Spleen (tissue), 11 donors: ENCODE measurements at regions not wholly inside any gene's neighbourhood (a gene's known extent, or its start where the extent isn't known, plus 50 kb on each side); places are given as distances from the start of the nearest gene placed in this dataset.

Source experiments
- DNase-seq: peaks from one replicate; pipeline ENCODE4 v3.0.0-alpha.2; 2020
- H3K27ac ChIP-seq, 8 donors: fragments of 200-600 bp; sonication (generic) in 7 of 8; 1 replicate in 4 of 8; 2 replicates in 4 of 8; pipeline versions ENCODE4 v1.5.0 to v1.8.0; 2016 to 2021; ENCODE audit warnings: inconsistent platforms in 4 of 8, mild to moderate bottlenecking in 4 of 8, moderate library complexity in 1 of 8
- H3K27me3 ChIP-seq, 7 donors: fragments of 200-600 bp; sonication (generic) in 6 of 7; replicated peaks in 1 of 7; 1 replicate in 4 of 7; 2 replicates in 3 of 7; pipeline versions ENCODE4 v1.5.0 to v1.8.0; 2016 to 2021; ENCODE audit warnings: inconsistent platforms in 3 of 7, mild to moderate bottlenecking in 1 of 7
- H3K36me3 ChIP-seq, 6 donors: fragments of 200-600 bp; sonication (generic) in 5 of 6; 1 replicate in 4 of 6; 2 replicates in 2 of 6; pipeline versions ENCODE4 v1.5.0 to v1.8.0; 2016 to 2021; ENCODE audit warnings: inconsistent platforms in 2 of 6
- H3K4me1 ChIP-seq, 6 donors: fragments of 200-600 bp; sonication (generic) in 5 of 6; 1 replicate in 3 of 6; 2 replicates in 3 of 6; pipeline versions ENCODE4 v1.5.0 to v1.8.0; 2016 to 2021; ENCODE audit warnings: inconsistent platforms in 3 of 6
- H3K4me3 ChIP-seq, 8 donors: fragments of 200-600 bp; sonication (generic) in 7 of 8; 1 replicate in 4 of 8; 2 replicates in 4 of 8; pipeline versions ENCODE4 v1.5.0 to v1.8.0; 2016 to 2021; ENCODE audit warnings: inconsistent platforms in 4 of 8, mild to moderate bottlenecking in 4 of 8, moderate library complexity in 2 of 8
- H3K9me3 ChIP-seq, 8 donors: fragments of 200-600 bp; sonication (generic) in 7 of 8; 1 replicate in 4 of 8; 2 replicates in 4 of 8; pipeline versions ENCODE4 v1.5.0 to v1.8.0; 2016 to 2021; ENCODE audit warnings: inconsistent platforms in 4 of 8
- CTCF ChIP-seq, 11 experiments: fragments of 200-600 bp in 7 of 11; fragments of 450-650 bp in 4 of 11; sonication (generic) in 4 of 11; IDR thresholded peaks in 8 of 11; conservative IDR thresholded peaks in 3 of 11; 1 replicate in 7 of 11; 2 replicates in 4 of 11; pipeline versions ENCODE4 v1.4.0 to v1.8.0; 2016 to 2021; ENCODE audit warnings: antibody characterized with exemption in 11 of 11, inconsistent platforms in 4 of 11, mild to moderate bottlenecking in 1 of 11
- POLR2A ChIP-seq, 3 donors: fragments of 450-650 bp; IDR thresholded peaks; one replicate each; pipeline ENCODE4 v1.5.1; 2017; ENCODE audit warnings: antibody characterized with exemption in 3 of 3, mild to moderate bottlenecking in 1 of 3
- POLR2AphosphoS5 ChIP-seq, 3 donors: sonication (generic); formaldehyde crosslinking; IDR thresholded peaks; one replicate each; pipeline ENCODE4 v1.5.1; 2017; ENCODE audit warnings: antibody characterized with exemption in 3 of 3
- WGBS, 5 donors: extraction: QIAGEN DNeasy Blood & Tissue Kit in 3 of 5; methylation state at CpG; one replicate each; pipeline versions ENCODE4 v1.1.5 to v1.1.7; 2013 to 2018; 5-methylcytosine and 5-hydroxymethylcytosine counted together
- intact Hi-C: fragments of 100-400 bp; cut with DNase I; formaldehyde crosslinking; loops from one replicate; pipeline ENCODE4 v1.15.0; 2023; ENCODE audit warnings: low total_unique reads
- donor health status: healthy with polysubstance abuse.
- donor health status: DM: no; HTN: no; CAD: no; lungs with moderate emphysema.
- donor health status: DM: no; HTN: no; CAD: no.
- donor health status: Bipolar disorder and iron deficiency.
- donor health status: healthy.
- donor health status: DM: no; HTN: no; CAD: no.
- donor health status: DM: yes; HTN: yes; CAD: no.

DNA sequence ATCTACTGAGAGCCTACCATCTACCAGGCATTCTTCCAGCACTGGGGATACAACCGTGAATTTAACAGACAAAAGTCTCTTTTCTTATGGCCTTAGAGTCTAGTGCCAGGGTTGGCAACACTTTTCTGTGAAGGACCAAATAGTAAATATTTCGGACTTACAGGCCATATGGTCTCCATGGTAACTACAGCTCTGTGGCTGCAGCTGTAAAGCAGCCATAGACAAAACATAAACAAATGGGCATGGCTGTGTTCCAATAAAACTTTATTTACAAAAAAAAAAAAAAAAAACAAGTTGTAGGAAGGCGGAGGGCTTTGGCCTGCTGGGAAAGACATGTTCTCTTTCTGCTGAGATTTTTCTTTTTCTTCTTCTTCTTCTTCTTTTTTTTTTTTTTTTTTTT lies 98.7 kb downstream of the ABCC12 start:
- H3K27me3 ChIP-seq, result peaks cover 0 to 27% (median 0%) of the 10 kb centered on the region in 7 donors
- 84 to 88% (median 86%) methylated on average over 3 of the region's 3 CpGs for WGBS, 5 donors
- H3K27ac ChIP-seq, result no peak overlapping the region
- no peaks in the 10 kb centered on the region for H3K9me3 ChIP-seq
- no peaks in the 10 kb centered on the region for H3K36me3 ChIP-seq
- intact Hi-C loops, result no loop called here
- TF ChIP-seq POLR2A (IDR thresholded peaks at IDR 0.05), result no peak
- TF ChIP-seq POLR2AphosphoS5 (IDR thresholded peaks at IDR 0.05), result no peak
- TF ChIP-seq CTCF (IDR thresholded peaks at IDR 0.05 in 8 of 11, conservative IDR thresholded peaks at IDR 0.05 in 3 of 11), result no peak
- no peak overlapping the region for H3K4me3 ChIP-seq
- no peak for DNase-seq
- peaks cover 0 to 24% (median 8%) of the 10 kb centered on the region in 6 donors for H3K4me1 ChIP-seq

DNA sequence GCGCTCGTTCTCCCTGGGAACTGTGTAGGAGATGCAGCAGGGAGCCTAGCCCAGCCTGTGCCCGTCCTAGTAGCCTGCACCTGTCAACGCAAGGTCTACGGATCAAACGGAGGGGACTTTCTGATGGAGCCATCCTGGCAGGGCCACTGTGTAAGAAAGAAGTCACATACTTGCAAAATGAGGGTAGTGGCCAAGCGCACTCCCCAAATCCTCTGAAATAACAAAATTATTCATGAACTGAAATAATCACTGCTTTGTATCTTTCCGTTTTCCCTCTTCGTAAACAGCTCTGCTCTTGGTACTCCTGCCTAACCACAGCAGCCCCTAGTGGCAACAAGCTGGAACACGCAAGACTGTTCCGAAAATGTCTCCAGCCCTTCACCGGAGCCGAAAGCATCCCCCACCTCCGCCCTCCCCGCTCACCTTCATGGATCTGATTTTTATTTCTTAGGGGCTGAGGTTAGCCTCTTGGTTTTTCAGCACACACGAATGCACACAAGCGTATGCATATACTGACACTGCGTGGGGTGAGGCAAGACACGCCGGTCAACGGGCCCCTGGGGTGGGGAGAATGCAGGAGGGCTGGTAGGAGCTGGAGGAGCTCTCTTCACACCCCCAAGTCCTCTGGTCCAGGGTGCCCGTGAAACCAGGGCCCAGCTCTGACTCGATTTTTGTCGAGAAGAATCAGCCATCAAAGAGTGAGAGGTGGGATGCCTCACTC lies 100.8 kb downstream of the ABCC12 start:
- no peaks in the 10 kb centered on the region for H3K36me3 ChIP-seq
- DNase-seq, result no peak
- H3K27ac ChIP-seq, result peak overlapping the region in 5 of 8 donors; percentile 32 to 64 (median 48)
- H3K4me1 ChIP-seq, result peaks cover 0 to 24% (median 8%) of the 10 kb centered on the region in 6 donors
- TF ChIP-seq CTCF (IDR thresholded peaks at IDR 0.05 in 8 of 11, conservative IDR thresholded peaks at IDR 0.05 in 3 of 11), result peak; percentile 22 to 76 (median 60)
- no peak for TF ChIP-seq POLR2A (IDR thresholded peaks at IDR 0.05)
- no peak for TF ChIP-seq POLR2AphosphoS5 (IDR thresholded peaks at IDR 0.05)
- WGBS, 5 donors, result 33 to 35% (median 34%) methylated on average over 24 of the region's 24 CpGs
- intact Hi-C loops, result no loop called here
- peak overlapping the region in 2 of 8 donors; percentile 8 to 46 for H3K4me3 ChIP-seq
- H3K9me3 ChIP-seq, result no peaks in the 10 kb centered on the region
- H3K27me3 ChIP-seq, result peaks cover 0 to 27% (median 0%) of the 10 kb centered on the region in 7 donors

- no peaks in the 10 kb centered on the region for H3K36me3 ChIP-seq
- no peak overlapping the region for H3K4me3 ChIP-seq
- peak overlapping the region in 3 of 8 donors; percentile 1 to 64 (median 55) for H3K27ac ChIP-seq
- 33 to 43% (median 42%) methylated on average over 4 of the region's 4 CpGs for WGBS, 5 donors
- DNase-seq, result no peak
- TF ChIP-seq POLR2A (IDR thresholded peaks at IDR 0.05) (no peak), POLR2AphosphoS5 (IDR thresholded peaks at IDR 0.05) (peak in 1 of 3 donors; percentile 22), CTCF (IDR thresholded peaks at IDR 0.05 in 8 of 11, conservative IDR thresholded peaks at IDR 0.05 in 3 of 11) (no peak)
- peaks cover 0 to 27% (median 0%) of the 10 kb centered on the region in 7 donors for H3K27me3 ChIP-seq
- intact Hi-C loops, result no loop called here
- H3K4me1 ChIP-seq, result peaks cover 0 to 25% (median 8%) of the 10 kb centered on the region in 6 donors
- H3K9me3 ChIP-seq, result no peaks in the 10 kb centered on the region
Observed at GRCh38 chr16:48053418-48053745, 102.4 kb downstream of the ABCC12 start.

- no peak for DNase-seq
- Histone ChIP-seq H3K9me3 (no peaks in the 10 kb centered on the region), H3K4me3 (no peak overlapping the region), H3K4me1 (peaks cover 0 to 30% (median 8%) of the 10 kb centered on the region in 6 donors), H3K27me3 (peaks cover 0 to 27% (median 0%) of the 10 kb centered on the region in 7 donors), H3K27ac (peak overlapping the region in 2 of 8 donors; percentile 55 to 64), H3K36me3 (no peaks in the 10 kb centered on the region)
- intact Hi-C loops, result no loop called here
- WGBS, 5 donors, result 75 to 81% (median 78%) methylated on average over 5 of the region's 5 CpGs
- TF ChIP-seq CTCF (IDR thresholded peaks at IDR 0.05 in 8 of 11, conservative IDR thresholded peaks at IDR 0.05 in 3 of 11), result no peak
Observed at GRCh38 chr16:48052731-48053417, 102.9 kb downstream of the ABCC12 start.
